HEK293 (cell line): ENCODE measurements at regions not wholly inside any gene's neighbourhood (a gene's known extent, or its start where the extent isn't known, plus 50 kb on each side); places are given as distances from the start of the nearest gene placed in this dataset.

Experiments
- CTCF ChIA-PET: fragments of 350-600 bp; formaldehyde crosslinking; extraction: SDS; loops from one replicate; lab custom pipeline; 2021; ENCODE audit warnings: antibody characterized with exemption; lab: Yijun Ruan, JAX
- POLR2A ChIA-PET: fragments of 300-600 bp; formaldehyde crosslinking; extraction: SDS; loops from one replicate; lab custom pipeline; 2020; ENCODE audit warnings: antibody characterized with exemption, inconsistent platforms; lab: Yijun Ruan, JAX
- H3K27ac ChIP-seq: fragments of 200-500 bp; sonication (Bioruptor generic); 2 replicates; pipeline ENCODE4 v1.5.1; 2014; ENCODE audit warnings: low read depth, low read length, control low read depth, inconsistent platforms; ENCODE audit errors: extremely low read depth
- H3K36me3 ChIP-seq, 2 experiments: fragments of 200-500 bp in 1 of 2; sonication (Bioruptor generic) in 1 of 2; 1 replicate in 1 of 2; 2 replicates in 1 of 2; pipeline ENCODE4 v1.5.1; 2014 to 2017; ENCODE audit warnings: inconsistent platforms in 2 of 2, low read length in 2 of 2; ENCODE audit not compliant: control insufficient read depth in 2 of 2, insufficient read depth in 1 of 2
- H3K4me1 ChIP-seq: fragments of 200-500 bp; sonication (Bioruptor generic); 2 replicates; pipeline ENCODE4 v1.5.1; 2014; ENCODE audit warnings: mild to moderate bottlenecking, low read length, inconsistent platforms; ENCODE audit not compliant: control insufficient read depth, insufficient read depth
- H3K4me3 ChIP-seq: 2 replicates; pipeline ENCODE4 v1.5.1; 2011; ENCODE audit warnings: low read depth, mild to moderate bottlenecking, control low read depth, low read length, moderate library complexity
- H3K9me3 ChIP-seq: fragments of 200-500 bp; sonication (Bioruptor generic); 2 replicates; pipeline ENCODE4 v1.5.1; 2014; ENCODE audit warnings: low read depth, low read length, inconsistent platforms; ENCODE audit not compliant: control insufficient read depth, insufficient read depth
- BCL11B ChIP-seq: fragments of 450-650 bp; formaldehyde crosslinking; IDR thresholded peaks from 2 replicates; pipeline ENCODE4 v1.5.1; 2016; ENCODE audit warnings: low read depth, missing biosample characterization, missing genetic modification characterization
- OSR2 ChIP-seq: fragments of 450-650 bp; formaldehyde crosslinking; IDR thresholded peaks from 2 replicates; pipeline ENCODE4 v1.5.1; 2016; ENCODE audit warnings: missing biosample characterization, missing genetic modification characterization
- REPIN1 ChIP-seq: fragments of 450-650 bp; formaldehyde crosslinking; IDR thresholded peaks from 2 replicates; pipeline ENCODE4 v1.5.1; 2017; ENCODE audit warnings: missing biosample characterization, missing genetic modification characterization, low read depth
- REST ChIP-seq: fragments of 450-650 bp; formaldehyde crosslinking; IDR thresholded peaks from 2 replicates; pipeline ENCODE4 v1.5.1; 2016; ENCODE audit warnings: missing biosample characterization, missing genetic modification characterization
- TCF7L2 ChIP-seq: IDR thresholded peaks from 2 replicates; pipeline ENCODE4 v1.6.1; 2011; ENCODE audit warnings: low read depth, mild to moderate bottlenecking, inconsistent platforms, low read length, moderate library complexity, borderline replicate concordance
- TRIM28 ChIP-seq: IDR thresholded peaks from 2 replicates; pipeline ENCODE4 v1.6.1; 2011; ENCODE audit warnings: low read length, control low read depth, borderline replicate concordance
- ZBTB20 ChIP-seq: fragments of 450-650 bp; formaldehyde crosslinking; IDR thresholded peaks from 2 replicates; pipeline ENCODE4 v1.5.1; 2016; ENCODE audit warnings: missing biosample characterization, missing genetic modification characterization
- ZBTB6 ChIP-seq: fragments of 450-650 bp; formaldehyde crosslinking; IDR thresholded peaks from 2 replicates; pipeline ENCODE4 v1.5.1; 2017; ENCODE audit warnings: missing biosample characterization, missing genetic modification characterization
- ZNF174 ChIP-seq: fragments of 450-650 bp; formaldehyde crosslinking; IDR thresholded peaks from 2 replicates; pipeline ENCODE4 v1.5.0; 2017; ENCODE audit warnings: missing biosample characterization, mild to moderate bottlenecking, missing genetic modification characterization
- ZNF184 ChIP-seq: fragments of 450-650 bp; IDR thresholded peaks from 2 replicates; pipeline ENCODE4 v1.5.1; 2018; ENCODE audit warnings: missing biosample characterization, mild to moderate bottlenecking, missing genetic modification characterization
- ZNF274 ChIP-seq, 2 experiments: fragments of 200-500 bp in 1 of 2; fragments of 450-650 bp in 1 of 2; sonication (Bioruptor generic) in 1 of 2; formaldehyde crosslinking in 1 of 2; IDR thresholded peaks; 2 replicates each; pipeline versions ENCODE4 v1.5.1 to v1.6.1; 2014 to 2016; ENCODE audit warnings: borderline replicate concordance in 1 of 2, inconsistent platforms in 1 of 2, low read length in 1 of 2, missing biosample characterization in 1 of 2, missing genetic modification characterization in 1 of 2
- ZNF280D ChIP-seq: fragments of 450-650 bp; formaldehyde crosslinking; IDR thresholded peaks from 2 replicates; pipeline ENCODE4 v1.5.1; 2016; ENCODE audit warnings: missing biosample characterization, missing genetic modification characterization
- ZNF341 ChIP-seq: fragments of 450-650 bp; formaldehyde crosslinking; IDR thresholded peaks from 2 replicates; pipeline ENCODE4; 2016; ENCODE audit warnings: low read depth, missing biosample characterization, missing genetic modification characterization
- ZNF366 ChIP-seq: fragments of 450-650 bp; formaldehyde crosslinking; conservative IDR thresholded peaks from 2 replicates; pipeline ENCODE4 v1.5.1; 2016; ENCODE audit warnings: missing biosample characterization, missing genetic modification characterization
- ZNF416 ChIP-seq: fragments of 450-650 bp; formaldehyde crosslinking; IDR thresholded peaks from 2 replicates; pipeline ENCODE4 v1.5.1; 2016; ENCODE audit warnings: missing biosample characterization, missing genetic modification characterization
- ZNF560 ChIP-seq: fragments of 450-650 bp; formaldehyde crosslinking; IDR thresholded peaks from 2 replicates; pipeline ENCODE4 v1.5.1; 2017; ENCODE audit warnings: missing biosample characterization, missing genetic modification characterization, borderline replicate concordance
- ZNF639 ChIP-seq: fragments of 450-650 bp; formaldehyde crosslinking; IDR thresholded peaks from 2 replicates; pipeline ENCODE4 v1.5.1; 2016; ENCODE audit warnings: missing biosample characterization, missing genetic modification characterization
- ZNF654 ChIP-seq: fragments of 450-650 bp; formaldehyde crosslinking; IDR thresholded peaks from 2 replicates; pipeline ENCODE4 v1.5.1; 2016; ENCODE audit warnings: low read depth, missing biosample characterization, missing genetic modification characterization
- ZNF677 ChIP-seq: fragments of 450-650 bp; IDR thresholded peaks from 2 replicates; pipeline ENCODE4 v1.5.0; 2018; ENCODE audit warnings: missing biosample characterization, mild to moderate bottlenecking, missing genetic modification characterization, moderate library complexity

- CTCF ChIA-PET, result no interaction called here
- POLR2A ChIA-PET, result no interaction called here
- TF ChIP-seq TRIM28 (no peak), BCL11B (tag by site-specific recombination) (no peak), ZNF184 (tag by site-specific recombination) (no peak), ZBTB20 (tag by site-specific recombination) (no peak), TCF7L2 (no peak), ZNF274 (IDR thresholded peaks at IDR 0.05; ENCODE audit: low read length) (no peak), ZNF274 (tag by site-specific recombination; IDR thresholded peaks at IDR 0.05; ENCODE audit: borderline replicate concordance) (no peak), ZNF174 (tag by site-specific recombination) (no peak), REPIN1 (tag by site-specific recombination) (no peak), REST (tag by site-specific recombination) (no peak), ZNF639 (tag by site-specific recombination) (no peak), OSR2 (tag by site-specific recombination) (no peak), ZNF366 (tag by site-specific recombination) (no peak), ZNF677 (tag by site-specific recombination) (no peak), ZNF560 (tag by site-specific recombination) (no peak), ZNF341 (tag by site-specific recombination) (no peak), ZNF416 (tag by site-specific recombination) (no peak), ZNF280D (tag by site-specific recombination) (no peak), ZBTB6 (tag by site-specific recombination) (no peak), ZNF654 (no peak)
Observed at GRCh38 chr11:81989093-81989492, 744.6 kb downstream of the FAM181B start.

More at GRCh38 chr11:81989093-81989492, 744.6 kb downstream of the FAM181B start:
- Histone ChIP-seq H3K4me3 (no peak overlapping the region), H3K4me1 (no peaks in the 10 kb centered on the region), H3K27ac (no peak overlapping the region), H3K9me3 (no peaks in the 10 kb centered on the region), H3K36me3 (no peaks in the 10 kb centered on the region)
